ENCODE measurements at regions not wholly inside any gene's neighbourhood (a gene's known extent, or its start where the extent isn't known, plus 50 kb on each side); places are given as distances from the start of the nearest gene placed in this dataset.

DNA sequence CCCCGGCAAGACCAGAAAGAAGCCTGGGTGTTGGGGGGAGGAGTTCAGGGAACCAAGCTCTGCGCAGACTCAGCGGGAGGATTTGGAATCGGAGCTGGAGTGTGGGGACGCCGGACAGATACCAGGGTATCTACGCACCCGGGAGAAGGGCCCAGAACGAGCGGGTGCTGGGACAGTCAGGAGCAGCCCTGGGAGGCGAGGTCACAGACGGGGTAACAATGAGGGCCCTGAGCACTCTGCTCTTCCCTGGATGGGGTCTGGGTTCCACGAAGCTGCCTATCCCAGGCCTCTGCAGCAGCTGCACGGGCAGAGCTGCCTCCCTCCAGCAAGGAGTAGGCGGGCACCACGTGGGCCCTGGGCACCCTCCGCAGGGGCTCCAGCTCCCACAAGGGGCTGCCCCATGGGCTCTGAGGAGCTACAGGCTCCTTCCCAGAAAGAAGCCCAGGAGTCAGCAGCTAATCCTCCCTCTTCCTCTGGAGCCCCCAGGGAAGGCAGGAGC is 197.2 kb downstream of the BRD1 start:
- TF ChIP-seq, protein P1, sequence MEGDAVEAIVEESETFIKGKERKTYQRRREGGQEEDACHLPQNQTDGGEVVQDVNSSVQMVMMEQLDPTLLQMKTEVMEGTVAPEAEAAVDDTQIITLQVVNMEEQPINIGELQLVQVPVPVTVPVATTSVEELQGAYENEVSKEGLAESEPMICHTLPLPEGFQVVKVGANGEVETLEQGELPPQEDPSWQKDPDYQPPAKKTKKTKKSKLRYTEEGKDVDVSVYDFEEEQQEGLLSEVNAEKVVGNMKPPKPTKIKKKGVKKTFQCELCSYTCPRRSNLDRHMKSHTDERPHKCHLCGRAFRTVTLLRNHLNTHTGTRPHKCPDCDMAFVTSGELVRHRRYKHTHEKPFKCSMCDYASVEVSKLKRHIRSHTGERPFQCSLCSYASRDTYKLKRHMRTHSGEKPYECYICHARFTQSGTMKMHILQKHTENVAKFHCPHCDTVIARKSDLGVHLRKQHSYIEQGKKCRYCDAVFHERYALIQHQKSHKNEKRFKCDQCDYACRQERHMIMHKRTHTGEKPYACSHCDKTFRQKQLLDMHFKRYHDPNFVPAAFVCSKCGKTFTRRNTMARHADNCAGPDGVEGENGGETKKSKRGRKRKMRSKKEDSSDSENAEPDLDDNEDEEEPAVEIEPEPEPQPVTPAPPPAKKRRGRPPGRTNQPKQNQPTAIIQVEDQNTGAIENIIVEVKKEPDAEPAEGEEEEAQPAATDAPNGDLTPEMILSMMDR (conservative IDR thresholded peaks at IDR 0.05; ENCODE audit: low read depth, low read length) = no peak
- TF ChIP-seq MXI1 (IDR thresholded peaks at IDR 0.05; ENCODE audit: borderline replicate concordance, low read depth, low read length) = no peak
- TF ChIP-seq RCOR1 (IDR thresholded peaks at IDR 0.05; ENCODE audit: insufficient replicate concordance, low read length) = no peak
- TF ChIP-seq CEBPB (IDR thresholded peaks at IDR 0.05; ENCODE audit: low read depth, low read length) = no peak
- TF ChIP-seq FOS (IDR thresholded peaks at IDR 0.05; ENCODE audit: low read depth, low read length) = no peak
- TF ChIP-seq RFX5 (IDR thresholded peaks at IDR 0.05; ENCODE audit: low read depth, low read length) = no peak

Measured in IMR-90 (cell line).